Activated B cell treated with CpG ODN at 0.5 μM for 24 hours (primary cell): ENCODE measurements at regions not wholly inside any gene's neighbourhood (a gene's known extent, or its start where the extent isn't known, plus 50 kb on each side); places are given as distances from the start of the nearest gene placed in this dataset.

Experiments used
- ATAC-seq: fragments of 200-7000 bp; cut with Tn5 transposase; one replicate; pipeline ENCODE4 v1.10.0; 2021; ENCODE audit warnings: low read depth, mild to moderate bottlenecking, moderate library complexity
- CTCF ChIA-PET: fragments of 350-600 bp; sonication (Branson Sonifier 250); formaldehyde crosslinking; loops from one replicate; lab custom pipeline; 2021; ENCODE audit warnings: antibody characterized with exemption; lab: Charles Lee
- POLR2A ChIA-PET: fragments of 350-600 bp; sonication (Branson Sonifier 250); formaldehyde crosslinking; loops from one replicate; lab custom pipeline; 2021; ENCODE audit warnings: antibody characterized with exemption; lab: Charles Lee
- DNase-seq: peaks from one replicate; pipeline ENCODE4 v3.0.0; 2022
- H3K27ac Mint-ChIP-seq: one replicate; pipeline ENCODE4 v1.8.0; 2020; ENCODE audit warnings: mixed read lengths
- H3K27me3 Mint-ChIP-seq: one replicate; pipeline ENCODE4 v1.8.0; 2021; ENCODE audit warnings: mixed read lengths
- H3K36me3 Mint-ChIP-seq: one replicate; pipeline ENCODE4 v1.8.0; 2021; ENCODE audit warnings: low read depth, mixed read lengths
- H3K4me1 Mint-ChIP-seq: one replicate; pipeline ENCODE4 v1.8.0; 2021; ENCODE audit warnings: mixed read lengths
- H3K4me3 Mint-ChIP-seq: one replicate; pipeline ENCODE4 v1.8.0; 2020; ENCODE audit warnings: mild to moderate bottlenecking, mixed read lengths
- H3K9me3 Mint-ChIP-seq: one replicate; pipeline ENCODE4 v1.8.0; 2020; ENCODE audit warnings: mixed read lengths
- CTCF ChIP-seq: fragments of 200-600 bp; IDR thresholded peaks from one replicate; pipeline ENCODE4 v1.8.0; 2022; ENCODE audit warnings: antibody characterized with exemption, mild to moderate bottlenecking
- intact Hi-C: fragments of 100-400 bp; cut with micrococcal nuclease; formaldehyde crosslinking; loops from one replicate; pipeline ENCODE4 v1.15.1; 2024

- no peak for DNase-seq
- CTCF ChIA-PET: interaction anchor here (0.9 kb wide), 1 partner anchor 29 kb away, joined by 4 read pairs; no protein-coding TSS in a partner anchor
- Mint-ChIP-seq H3K4me1 (no peaks in the 10 kb centered on the region), H3K9me3 (no peaks in the 10 kb centered on the region), H3K4me3 (no peak overlapping the region), H3K27ac (no peak overlapping the region), H3K36me3 (no peaks in the 10 kb centered on the region), H3K27me3 (no peaks in the 10 kb centered on the region)
- intact Hi-C loops: no loop called here
- ATAC-seq: no peak
- POLR2A ChIA-PET: no interaction called here
- TF ChIP-seq CTCF: no peak
Measured at GRCh38 chr1:91137173-91137852, 115.5 kb upstream of the ZNF644 start.

- no peaks in the 10 kb centered on the region for H3K9me3 Mint-ChIP-seq
- no peak for TF ChIP-seq CTCF
- no peaks in the 10 kb centered on the region for H3K4me1 Mint-ChIP-seq
- peaks cover 3% of the 10 kb centered on the region for H3K27me3 Mint-ChIP-seq
- DNase-seq (no peak), ATAC-seq (no peak)
- no peak overlapping the region for H3K4me3 Mint-ChIP-seq
- intact Hi-C loops: no loop called here
- POLR2A ChIA-PET: no interaction called here
- CTCF ChIA-PET: no interaction called here
- H3K36me3 Mint-ChIP-seq: no peaks in the 10 kb centered on the region
- no peak overlapping the region for H3K27ac Mint-ChIP-seq
Measured at GRCh38 chr1:91135799-91136198, 114.0 kb upstream of the ZNF644 start.

- H3K9me3 Mint-ChIP-seq: no peaks in the 10 kb centered on the region
- H3K4me1 Mint-ChIP-seq: no peaks in the 10 kb centered on the region
- no peak for TF ChIP-seq CTCF
- no peak for DNase-seq
- intact Hi-C loops: no loop called here
- H3K27ac Mint-ChIP-seq: no peak overlapping the region
- ChIA-PET CTCF (no interaction called here), POLR2A (no interaction called here)
- peaks cover 5% of the 10 kb centered on the region for H3K27me3 Mint-ChIP-seq
- no peak overlapping the region for H3K4me3 Mint-ChIP-seq
- H3K36me3 Mint-ChIP-seq: no peaks in the 10 kb centered on the region
- ATAC-seq: no peak
Measured at GRCh38 chr1:91133248-91133647, 111.4 kb upstream of the ZNF644 start.

- no peaks in the 10 kb centered on the region for H3K4me1 Mint-ChIP-seq
- no peak overlapping the region for H3K4me3 Mint-ChIP-seq
- no peak overlapping the region for H3K27ac Mint-ChIP-seq
- ChIA-PET POLR2A (no interaction called here), CTCF (no interaction called here)
- TF ChIP-seq CTCF: no peak
- DNase-seq (no peak), ATAC-seq (no peak)
- no peaks in the 10 kb centered on the region for H3K9me3 Mint-ChIP-seq
- H3K27me3 Mint-ChIP-seq: peaks cover 5% of the 10 kb centered on the region
- intact Hi-C loops: no loop called here
- no peaks in the 10 kb centered on the region for H3K36me3 Mint-ChIP-seq
Measured at GRCh38 chr1:91130256-91130985, 108.6 kb upstream of the ZNF644 start.

- H3K36me3 Mint-ChIP-seq: no peaks in the 10 kb centered on the region
- intact Hi-C loops: no loop called here
- ChIA-PET CTCF (no interaction called here), POLR2A (no interaction called here)
- H3K4me3 Mint-ChIP-seq: no peak overlapping the region
- no peak for ATAC-seq
- DNase-seq: no peak
- peaks cover 5% of the 10 kb centered on the region for H3K27me3 Mint-ChIP-seq
- no peak overlapping the region for H3K27ac Mint-ChIP-seq
- H3K9me3 Mint-ChIP-seq: no peaks in the 10 kb centered on the region
- TF ChIP-seq CTCF: no peak
- no peaks in the 10 kb centered on the region for H3K4me1 Mint-ChIP-seq
Measured at GRCh38 chr1:91129458-91129857, 107.6 kb upstream of the ZNF644 start.
